GM23248 (cell line): ENCODE measurements at regions not wholly inside any gene's neighbourhood (a gene's known extent, or its start where the extent isn't known, plus 50 kb on each side); places are given as distances from the start of the nearest gene placed in this dataset.

Source experiments
- DNase-seq: peaks from one replicate; pipeline ENCODE4 v3.0.0-alpha.2; 2015
- H2AFZ ChIP-seq: fragments of 200-600 bp; sonication (generic); 2 replicates; pipeline ENCODE4 v1.6.1; 2016; ENCODE audit warnings: antibody characterized with exemption
- H3F3A ChIP-seq: fragments of 200-600 bp; sonication (generic); 2 replicates; pipeline ENCODE4 v1.6.1; 2016; ENCODE audit warnings: mild to moderate bottlenecking, antibody characterized with exemption, mixed run types; ENCODE audit not compliant: insufficient read depth
- H3K27ac ChIP-seq: fragments of 200-600 bp; sonication (generic); 2 replicates; pipeline ENCODE4 v1.5.1; 2016; ENCODE audit warnings: mild to moderate bottlenecking
- H3K27me3 ChIP-seq: fragments of 200-600 bp; sonication (generic); replicated peaks from 2 replicates; pipeline ENCODE4 v1.6.1; 2016; ENCODE audit warnings: mild to moderate bottlenecking; ENCODE audit not compliant: insufficient read depth
- H3K36me3 ChIP-seq: fragments of 200-600 bp; sonication (generic); 2 replicates; pipeline ENCODE4 v1.6.1; 2016; ENCODE audit warnings: low read depth, mild to moderate bottlenecking
- H3K4me1 ChIP-seq: fragments of 200-600 bp; sonication (generic); 2 replicates; pipeline ENCODE4 v1.6.1; 2016; ENCODE audit warnings: mild to moderate bottlenecking; ENCODE audit not compliant: insufficient read depth
- H3K4me2 ChIP-seq: fragments of 200-600 bp; sonication (generic); one replicate; pipeline ENCODE4 v1.6.1; 2016; ENCODE audit warnings: mild to moderate bottlenecking; ENCODE audit not compliant: unreplicated experiment
- H3K4me3 ChIP-seq: fragments of 200-600 bp; sonication (generic); 2 replicates; pipeline ENCODE4 v1.5.1; 2016; ENCODE audit warnings: mild to moderate bottlenecking
- H3K79me2 ChIP-seq: fragments of 200-600 bp; sonication (generic); 2 replicates; pipeline ENCODE4 v1.6.1; 2016; ENCODE audit warnings: mild to moderate bottlenecking; ENCODE audit not compliant: insufficient read depth
- H3K9ac ChIP-seq: fragments of 200-600 bp; sonication (generic); 2 replicates; pipeline ENCODE4 v1.6.1; 2016; ENCODE audit warnings: mild to moderate bottlenecking
- H3K9me2 ChIP-seq: fragments of 200-600 bp; sonication (generic); 2 replicates; pipeline ENCODE4 v1.6.1; 2016; ENCODE audit warnings: mixed run types, mild to moderate bottlenecking, moderate library complexity; ENCODE audit not compliant: insufficient read depth
- H3K9me3 ChIP-seq: fragments of 200-600 bp; sonication (generic); one replicate; pipeline ENCODE4 v1.6.1; 2017; ENCODE audit warnings: low read depth
- H4K20me1 ChIP-seq: fragments of 200-600 bp; sonication (generic); 2 replicates; pipeline ENCODE4 v1.6.0; 2016; ENCODE audit not compliant: insufficient read depth
- EZH2 ChIP-seq: fragments of 200-600 bp; sonication (generic); IDR thresholded peaks from 2 replicates; pipeline ENCODE4 v1.6.1; 2018; ENCODE audit warnings: antibody characterized with exemption, mild to moderate bottlenecking; ENCODE audit not compliant: insufficient read depth, poor library complexity, severe bottlenecking
- EZH2phosphoT487 ChIP-seq: fragments of 200-600 bp; sonication (generic); IDR thresholded peaks from 2 replicates; pipeline ENCODE4 v1.6.1; 2018; ENCODE audit warnings: antibody characterized with exemption, moderate library complexity, mild to moderate bottlenecking, low read depth; ENCODE audit not compliant: insufficient read depth
- WGBS, 2 experiments: methylation state at CpG; one replicate each; pipeline ENCODE4 v1.1.6; 2015 to 2017; ENCODE audit warnings: low lambda C conversion rate in 2 of 2, low coverage in 1 of 2; ENCODE audit errors: missing lambda C conversion rate in 2 of 2; 5-methylcytosine and 5-hydroxymethylcytosine counted together
- in situ Hi-C: fragments of 300-500 bp; cut with MboI; formaldehyde crosslinking; loops from 2 replicates; pipeline ENCODE4 v1.15.0; 2020

DNA sequence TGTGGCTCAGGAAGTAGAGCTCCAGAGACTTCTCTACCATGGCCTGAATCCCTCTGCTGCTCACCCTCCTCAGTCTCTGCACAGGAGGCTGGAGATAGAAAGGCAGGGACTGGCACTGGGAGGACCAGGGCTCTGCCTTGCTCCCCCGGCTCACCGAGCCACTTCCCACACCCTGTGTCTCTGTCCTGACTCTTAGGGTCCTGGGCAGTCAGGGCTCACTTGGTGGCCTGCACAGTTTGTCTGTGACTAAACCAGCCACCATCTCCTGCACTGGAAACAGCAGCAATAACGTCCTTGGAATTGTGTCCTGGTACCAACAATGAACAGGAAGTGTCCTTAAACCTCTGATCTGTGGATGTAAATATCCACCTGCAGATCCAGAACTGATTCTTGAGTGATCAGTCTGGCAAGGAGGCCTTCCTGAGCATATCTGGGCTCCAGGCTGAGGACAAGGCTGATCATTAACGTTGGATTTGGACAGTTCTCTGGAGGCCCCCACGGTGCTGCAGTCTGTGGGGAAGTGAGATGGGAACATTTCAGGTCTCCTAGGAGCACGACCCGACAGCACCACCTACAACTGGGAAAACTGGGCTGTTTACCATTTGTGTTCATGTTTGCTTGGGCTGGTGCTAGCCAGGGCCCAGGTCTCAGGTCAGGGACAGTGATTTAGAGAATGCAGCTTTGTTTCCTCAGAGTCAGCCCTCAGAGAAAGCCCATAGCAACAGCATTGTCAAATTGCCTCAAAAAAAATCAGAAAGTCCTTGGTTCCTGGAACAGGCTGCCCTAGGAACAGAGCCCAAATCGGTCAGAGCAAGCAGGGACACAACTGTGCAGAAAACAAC lies 82.5 kb downstream of the ZNF280B start:
- Histone ChIP-seq H3K27me3 (peaks cover 19% of the 10 kb centered on the region), H3F3A (no peaks in the 10 kb centered on the region), H3K27ac (no peak overlapping the region), H3K4me1 (no peaks in the 10 kb centered on the region), H2AFZ (no peak overlapping the region), H3K79me2 (no peaks in the 10 kb centered on the region), H3K4me3 (no peak overlapping the region), H3K4me2 (no peak overlapping the region), H3K36me3 (no peaks in the 10 kb centered on the region), H4K20me1 (no peaks in the 10 kb centered on the region), H3K9me2 (no peaks in the 10 kb centered on the region), H3K9me3 (no peaks in the 10 kb centered on the region), H3K9ac (no peak overlapping the region)
- 20 to 31% methylated on average over 8 of the region's 8 CpGs for WGBS, 2 experiments
- in situ Hi-C loops: no loop called here
- no peak for DNase-seq
- TF ChIP-seq EZH2 (no peak), EZH2phosphoT487 (no peak)

DNA sequence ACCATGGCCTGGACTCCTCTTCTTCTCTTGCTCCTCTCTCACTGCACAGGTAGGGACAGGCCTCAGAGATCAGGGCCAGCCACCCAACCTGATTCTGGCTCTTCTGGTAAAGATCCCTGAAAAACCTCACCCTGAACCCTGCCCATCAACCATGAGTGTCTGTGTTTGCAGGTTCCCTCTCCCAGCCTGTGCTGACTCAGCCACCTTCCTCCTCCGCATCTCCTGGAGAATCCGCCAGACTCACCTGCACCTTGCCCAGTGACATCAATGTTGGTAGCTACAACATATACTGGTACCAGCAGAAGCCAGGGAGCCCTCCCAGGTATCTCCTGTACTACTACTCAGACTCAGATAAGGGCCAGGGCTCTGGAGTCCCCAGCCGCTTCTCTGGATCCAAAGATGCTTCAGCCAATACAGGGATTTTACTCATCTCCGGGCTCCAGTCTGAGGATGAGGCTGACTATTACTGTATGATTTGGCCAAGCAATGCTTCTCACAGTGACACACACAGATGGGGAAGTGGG lies 80.9 kb downstream of the ZNF280B start:
- no peaks in the 10 kb centered on the region for H3K9me3 ChIP-seq
- peaks cover 23% of the 10 kb centered on the region for H3K27me3 ChIP-seq
- in situ Hi-C loops: no loop called here
- no peak overlapping the region for H3K9ac ChIP-seq
- H3F3A ChIP-seq: no peaks in the 10 kb centered on the region
- 55 to 57% methylated on average over 4 of the region's 4 CpGs for WGBS, 2 experiments
- H3K36me3 ChIP-seq: no peaks in the 10 kb centered on the region
- no peaks in the 10 kb centered on the region for H3K79me2 ChIP-seq
- H2AFZ ChIP-seq: no peak overlapping the region
- TF ChIP-seq EZH2 (no peak), EZH2phosphoT487 (no peak)
- H3K4me2 ChIP-seq: no peak overlapping the region
- no peak for DNase-seq
- H4K20me1 ChIP-seq: no peaks in the 10 kb centered on the region
- no peaks in the 10 kb centered on the region for H3K4me1 ChIP-seq
- no peak overlapping the region for H3K27ac ChIP-seq
- no peaks in the 10 kb centered on the region for H3K9me2 ChIP-seq
- no peak overlapping the region for H3K4me3 ChIP-seq

DNA sequence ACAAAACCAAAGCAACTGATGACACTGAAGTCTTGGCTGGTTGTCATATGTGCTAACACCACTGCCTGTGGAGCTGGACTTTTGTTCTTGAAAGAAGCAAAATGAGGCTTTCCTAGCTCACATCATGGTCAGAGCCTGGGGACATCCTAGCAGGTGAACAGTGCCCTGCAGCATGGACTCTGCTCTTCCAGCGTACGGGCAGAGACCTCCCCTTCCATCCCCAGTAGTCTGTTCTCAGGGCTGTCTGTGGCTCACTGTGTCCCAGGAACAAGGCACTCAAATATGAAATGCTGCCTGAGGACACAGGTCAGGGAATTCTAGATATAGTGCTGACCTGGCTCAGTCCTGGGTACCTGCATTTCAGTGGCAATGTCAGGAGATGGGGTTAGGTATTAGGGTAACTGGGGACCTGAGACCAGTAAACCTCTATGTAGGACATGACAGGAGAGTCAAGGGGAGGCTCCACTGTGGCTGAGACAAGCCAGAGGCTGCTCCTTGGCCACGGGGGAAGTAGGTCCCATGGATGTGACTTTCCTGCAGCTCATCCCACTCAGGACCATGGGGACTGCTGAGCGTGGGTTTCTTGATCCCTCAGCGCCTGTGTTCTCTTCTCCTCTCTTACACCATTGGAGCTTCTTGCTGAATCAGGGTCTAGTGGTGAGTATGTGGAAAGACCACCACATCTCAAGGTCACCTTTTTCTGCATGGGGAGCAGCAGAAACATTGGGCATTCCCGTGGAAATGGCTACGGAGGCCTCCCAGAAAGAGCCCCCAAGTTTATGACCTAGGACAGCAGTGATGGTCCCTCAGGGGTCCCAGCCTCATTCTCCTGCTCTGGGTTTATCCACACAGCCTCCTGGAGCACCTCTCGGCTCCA lies 80.1 kb downstream of the ZNF280B start:
- in situ Hi-C loops: no loop called here
- H4K20me1 ChIP-seq: no peaks in the 10 kb centered on the region
- TF ChIP-seq EZH2phosphoT487: no peak
- no peak for TF ChIP-seq EZH2
- H3K9me2 ChIP-seq: no peaks in the 10 kb centered on the region
- H3K27me3 ChIP-seq: peaks cover 21% of the 10 kb centered on the region
- H3K4me3 ChIP-seq: no peak overlapping the region
- no peak for DNase-seq
- H3K4me1 ChIP-seq: no peaks in the 10 kb centered on the region
- H3K9me3 ChIP-seq: no peaks in the 10 kb centered on the region
- no peak overlapping the region for H2AFZ ChIP-seq
- H3K9ac ChIP-seq: no peak overlapping the region
- no peaks in the 10 kb centered on the region for H3F3A ChIP-seq
- H3K79me2 ChIP-seq: no peaks in the 10 kb centered on the region
- no peak overlapping the region for H3K27ac ChIP-seq
- no peaks in the 10 kb centered on the region for H3K36me3 ChIP-seq
- 41% methylated on average over 8 of the region's 8 CpGs for WGBS, 2 experiments
- no peak overlapping the region for H3K4me2 ChIP-seq

DNA sequence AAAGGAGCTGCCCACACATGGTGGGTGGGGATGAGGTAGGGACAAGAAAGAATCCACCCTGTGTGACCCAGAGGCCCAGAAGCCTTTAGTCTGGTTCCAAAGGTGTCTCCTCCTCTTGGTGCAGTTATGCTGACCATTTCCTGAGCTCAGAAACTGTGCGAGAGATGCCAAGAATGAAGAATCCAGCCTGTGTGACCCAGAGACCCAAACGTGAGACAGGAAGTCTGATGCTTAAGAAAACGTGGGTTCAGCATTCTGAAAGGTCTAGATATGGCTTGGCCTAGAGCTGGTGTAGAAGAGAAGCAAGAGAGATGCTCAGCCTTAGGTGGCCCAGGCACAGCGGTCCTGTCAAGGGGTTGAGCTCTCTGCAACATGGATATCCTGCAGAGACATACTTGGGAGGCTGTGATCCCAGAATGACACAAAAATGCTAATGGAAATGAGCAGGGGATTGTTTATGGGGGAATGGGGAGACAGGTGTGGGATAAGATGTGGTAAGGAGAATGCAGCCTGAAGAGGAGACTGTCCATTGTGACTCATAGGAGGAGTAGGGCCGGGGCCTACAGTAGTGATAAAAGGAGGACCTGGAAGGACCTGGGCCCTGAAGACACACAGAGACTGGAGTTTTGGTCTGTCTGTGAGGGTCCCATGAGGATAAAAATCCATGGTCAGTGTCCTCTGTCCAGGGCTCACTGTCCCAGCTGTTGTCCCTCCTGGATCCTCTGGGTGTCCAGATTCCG lies 79.0 kb downstream of the ZNF280B start:
- 52 to 55% methylated on average over 6 of the region's 6 CpGs for WGBS, 2 experiments
- no peaks in the 10 kb centered on the region for H3K79me2 ChIP-seq
- no peak overlapping the region for H3K27ac ChIP-seq
- H3K9me3 ChIP-seq: no peaks in the 10 kb centered on the region
- no peaks in the 10 kb centered on the region for H4K20me1 ChIP-seq
- no peaks in the 10 kb centered on the region for H3K4me1 ChIP-seq
- no peak for DNase-seq
- no peak overlapping the region for H3K9ac ChIP-seq
- TF ChIP-seq EZH2: no peak
- no peak for TF ChIP-seq EZH2phosphoT487
- in situ Hi-C loops: no loop called here
- no peaks in the 10 kb centered on the region for H3F3A ChIP-seq
- H3K9me2 ChIP-seq: no peaks in the 10 kb centered on the region
- H3K36me3 ChIP-seq: no peaks in the 10 kb centered on the region
- H3K4me3 ChIP-seq: no peak overlapping the region
- peaks cover 19% of the 10 kb centered on the region for H3K27me3 ChIP-seq
- H2AFZ ChIP-seq: no peak overlapping the region
- H3K4me2 ChIP-seq: no peak overlapping the region
